K562 (cell line): ENCODE measurements at regions not wholly inside any gene's neighbourhood (a gene's known extent, or its start where the extent isn't known, plus 50 kb on each side); places are given as distances from the start of the nearest gene placed in this dataset.

Experiments used
- ATAC-seq: fragments of 200-7000 bp; cut with Tn5 transposase; 3 replicates; pipeline ENCODE4 v1.9.1; 2020; ENCODE audit warnings: moderate library complexity
- BruUV-seq: library from RNA; stranded (reverse); fragments of 400-500 nt; replicated peaks from 2 replicates; lab custom pipeline; 2021; lab: Mats Ljungman, UMichigan
- CTCF ChIA-PET: fragments of 300-600 bp; formaldehyde crosslinking; extraction: SDS; loops from one replicate; lab custom pipeline; 2021; ENCODE audit warnings: low intra/inter-chr PET ratio; lab: Yijun Ruan, JAX
- POLR2A ChIA-PET: fragments of 300-600, 350-650 bp; sonication (Branson Sonifier 250); formaldehyde crosslinking; extraction: SDS; loops from one replicate; lab custom pipeline; 2021; ENCODE audit warnings: antibody characterized with exemption, inconsistent platforms; lab: Yijun Ruan, JAX
- DNase-seq, 4 experiments: peaks; one replicate each; pipeline versions ENCODE4 v3.0.0 to v3.0.0-alpha.2; 2011 to 2018; ENCODE audit warnings: low spot score in 3 of 4, mixed read lengths in 3 of 4; ENCODE audit errors: extremely low read depth in 1 of 4
- FAIRE-seq: peaks from 2 replicates; lab custom pipeline; 2011; peaks lifted over from hg19 to GRCh38; lab: Jason Lieb, UNC
- H2AFZ ChIP-seq: 2 replicates; pipeline ENCODE4 v1.6.0; 2011; ENCODE audit warnings: low read depth, low read length, control low read depth, inconsistent platforms
- H3K27ac ChIP-seq: fragments of 200-600 bp; 3 replicates; pipeline ENCODE4 v1.8.0; 2011; ENCODE audit warnings: low read depth, mild to moderate bottlenecking, control low read depth, inconsistent platforms, low read length, moderate library complexity, mixed read lengths; ENCODE audit errors: extremely low read depth
- H3K27me3 ChIP-seq, 2 experiments: fragments of 300-600 bp in 1 of 2; 2 replicates in 1 of 2; 3 replicates in 1 of 2; pipeline versions ENCODE4 v1.6.0 to v1.8.0; 2011; ENCODE audit warnings: inconsistent platforms in 2 of 2, low read length in 2 of 2, mild to moderate bottlenecking in 1 of 2, mixed read lengths in 1 of 2, moderate library complexity in 1 of 2; ENCODE audit not compliant: control insufficient read depth in 2 of 2, insufficient read depth in 2 of 2
- H3K36me3 ChIP-seq: fragments of 300-600 bp; 3 replicates; pipeline ENCODE4 v1.8.0; 2011; ENCODE audit warnings: mild to moderate bottlenecking, low read length, inconsistent platforms; ENCODE audit not compliant: control insufficient read depth, insufficient read depth
- H3K4me1 ChIP-seq, 2 experiments: fragments of 200-600 bp in 1 of 2; replicated peaks in 1 of 2; 2 replicates in 1 of 2; 3 replicates in 1 of 2; pipeline versions ENCODE4 v1.5.1 to v1.8.0; 2011; ENCODE audit warnings: inconsistent platforms in 2 of 2, low read length in 2 of 2, mild to moderate bottlenecking in 1 of 2, mixed read lengths in 1 of 2, moderate library complexity in 1 of 2; ENCODE audit not compliant: control insufficient read depth in 2 of 2, insufficient read depth in 2 of 2
- H3K4me2 ChIP-seq: 2 replicates; pipeline ENCODE4 v1.6.1; 2011; ENCODE audit warnings: low read length, control low read depth, inconsistent platforms, mixed read lengths; ENCODE audit not compliant: insufficient read depth
- H3K4me3 ChIP-seq: fragments of 200-600 bp; sonication (generic), shearing (Covaris generic); 2 replicates; pipeline ENCODE4 v1.5.1; 2016; ENCODE audit warnings: control low read depth, inconsistent platforms
- H3K79me2 ChIP-seq: fragments of 200-600 bp; 3 replicates; pipeline ENCODE4 v1.8.0; 2011; ENCODE audit warnings: low read length, inconsistent platforms; ENCODE audit not compliant: control insufficient read depth, insufficient read depth
- H3K9ac ChIP-seq, 2 experiments: 2 replicates each; pipeline versions ENCODE4 v1.6.0 to v1.6.1; 2011; ENCODE audit warnings: low read depth in 2 of 2, low read length in 2 of 2, control low read depth in 1 of 2, inconsistent platforms in 1 of 2, mild to moderate bottlenecking in 1 of 2, mixed read lengths in 1 of 2; ENCODE audit not compliant: insufficient read depth in 1 of 2
- H3K9me1 ChIP-seq: one replicate; pipeline ENCODE4 v1.6.0; 2011; ENCODE audit warnings: inconsistent platforms, mild to moderate bottlenecking, low read length, moderate library complexity; ENCODE audit not compliant: control insufficient read depth, insufficient read depth
- H3K9me3 ChIP-seq: replicated peaks from 2 replicates; pipeline ENCODE4 v1.5.1; 2011; ENCODE audit warnings: low read depth, low read length, inconsistent platforms; ENCODE audit not compliant: control insufficient read depth, insufficient read depth
- H4K20me1 ChIP-seq: replicated peaks from 2 replicates; pipeline ENCODE4 v1.6.1; 2011; ENCODE audit warnings: low read length, inconsistent platforms, mixed read lengths; ENCODE audit not compliant: control insufficient read depth, insufficient read depth
- EHMT2 ChIP-seq: fragments of 450-650 bp; IDR thresholded peaks from 2 replicates; pipeline ENCODE4 v1.6.1; 2018; ENCODE audit warnings: antibody characterized with exemption
- HNRNPLL ChIP-seq: fragments of 200-400 bp; formaldehyde crosslinking; IDR thresholded peaks from 2 replicates; pipeline ENCODE4 v1.6.1; 2017; ENCODE audit warnings: low read length, low read depth, mild to moderate bottlenecking; ENCODE audit not compliant: poor library complexity, severe bottlenecking
- KLF6 ChIP-seq: fragments of 250-450 bp; sonication (Bioruptor Pico); IDR thresholded peaks from 2 replicates; pipeline ENCODE4 v1.4.0; 2020; ENCODE audit warnings: mild to moderate bottlenecking, moderate library complexity, borderline replicate concordance
- RBM15 ChIP-seq: fragments of 200-400 bp; formaldehyde crosslinking; IDR thresholded peaks from 2 replicates; pipeline ENCODE4 v1.6.1; 2018; ENCODE audit warnings: mild to moderate bottlenecking, low read length, moderate library complexity; ENCODE audit not compliant: insufficient read depth
- RBM25 ChIP-seq: fragments of 200-400 bp; formaldehyde crosslinking; IDR thresholded peaks from 2 replicates; pipeline ENCODE4 v1.6.1; 2018; ENCODE audit warnings: low read length, low read depth, moderate library complexity; ENCODE audit not compliant: severe bottlenecking
- SREBF2 ChIP-seq: sonication (generic); formaldehyde crosslinking; IDR thresholded peaks from 2 replicates; pipeline ENCODE4 v1.4.0; 2020; ENCODE audit warnings: mild to moderate bottlenecking, missing genetic modification reagents
- SRSF1 ChIP-seq: fragments of 200-400 bp; formaldehyde crosslinking; IDR thresholded peaks from 2 replicates; pipeline ENCODE4 v1.6.1; 2017; ENCODE audit warnings: mild to moderate bottlenecking, low read depth, low read length, moderate library complexity
- TCFL5 ChIP-seq: fragments of 250-450 bp; sonication (Bioruptor Pico); conservative IDR thresholded peaks from 2 replicates; pipeline ENCODE4 v1.6.1; 2021; ENCODE audit warnings: mild to moderate bottlenecking, moderate library complexity, matching md5 sums
- ZKSCAN1 ChIP-seq: fragments of 150-350 bp; IDR thresholded peaks from 2 replicates; pipeline ENCODE4 v1.6.1; 2016; ENCODE audit warnings: low read depth, low read length
- ZNF232 ChIP-seq: sonication (generic); formaldehyde crosslinking; IDR thresholded peaks from 2 replicates; pipeline ENCODE4 v1.8.0; 2022; ENCODE audit warnings: mild to moderate bottlenecking, missing genetic modification reagents
- ZNF282 ChIP-seq: sonication (generic); formaldehyde crosslinking; IDR thresholded peaks from 2 replicates; pipeline ENCODE4 v1.8.1; 2023; ENCODE audit warnings: missing genetic modification reagents
- ZSCAN29 ChIP-seq: fragments of 450-650 bp; IDR thresholded peaks from 2 replicates; pipeline ENCODE4 v1.6.1; 2017
- WGBS: fragments of 100-300 bp; shearing (Covaris generic); methylation state at CpG from one replicate; pipeline ENCODE4 v1.1.6; 2016; ENCODE audit warnings: low coverage, mixed read lengths; ENCODE audit not compliant: insufficient coverage; ENCODE audit errors: missing lambda C conversion rate; 5-methylcytosine and 5-hydroxymethylcytosine counted together
- in situ Hi-C: fragments of 300-500 bp; cut with MboI; formaldehyde crosslinking; loops from 4 replicates; pipeline ENCODE4 v1.15.0; 2018; ENCODE audit warnings: inconsistent platforms, mixed read lengths
- intact Hi-C: fragments of 100-400 bp; cut with micrococcal nuclease; formaldehyde crosslinking; loops from 2 replicates; pipeline ENCODE4 v1.14.2; 2022
- TF ChIP-seq, protein P1 (sequence below): fragments of 250-450 bp; sonication (Bioruptor Pico); IDR thresholded peaks from 2 replicates; pipeline ENCODE4 v1.8.0; 2021; ENCODE audit warnings: moderate library complexity, mild to moderate bottlenecking, inconsistent platforms
- TF ChIP-seq, protein P2 (sequence below): fragments of 450-650 bp; IDR thresholded peaks from 2 replicates; pipeline ENCODE4 v1.6.1; 2016; ENCODE audit warnings: mild to moderate bottlenecking

DNA sequence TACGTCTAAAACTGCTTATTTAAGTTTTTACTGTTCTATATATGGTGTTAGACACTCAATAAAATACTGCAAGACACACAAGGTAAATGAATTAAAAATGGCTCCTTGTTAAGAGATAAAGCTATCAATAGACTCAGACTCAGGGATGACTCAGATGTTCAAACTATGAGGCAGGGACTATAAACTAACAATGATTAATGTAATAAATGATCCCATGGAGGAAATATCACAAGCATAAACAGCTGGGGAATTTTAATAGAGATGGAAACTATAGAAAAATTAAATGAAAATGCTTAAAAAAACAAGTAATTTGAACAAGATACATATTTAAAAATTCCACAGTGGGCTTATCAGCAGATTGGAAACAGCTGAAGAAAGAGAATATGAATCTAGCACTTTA is 650.8 kb downstream of the DCDC2C start:
- TF ChIP-seq, protein P1, sequence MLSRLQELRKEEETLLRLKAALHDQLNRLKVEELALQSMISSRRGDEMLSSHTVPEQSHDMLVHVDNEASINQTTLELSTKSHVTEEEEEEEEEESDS (CRISPR knock-in tag), result no peak
- TF ChIP-seq EHMT2 (no peak), TCFL5 (CRISPR knock-in tag) (no peak), RBM15 (no peak), ZNF282 (CRISPR knock-in tag) (no peak), ZKSCAN1 (no peak), ZNF232 (CRISPR knock-in tag) (no peak), KLF6 (CRISPR knock-in tag) (no peak), ZSCAN29 (no peak), HNRNPLL (no peak), RBM25 (no peak), SREBF2 (CRISPR knock-in tag) (no peak), SRSF1 (no peak)
- TF ChIP-seq, protein P2, sequence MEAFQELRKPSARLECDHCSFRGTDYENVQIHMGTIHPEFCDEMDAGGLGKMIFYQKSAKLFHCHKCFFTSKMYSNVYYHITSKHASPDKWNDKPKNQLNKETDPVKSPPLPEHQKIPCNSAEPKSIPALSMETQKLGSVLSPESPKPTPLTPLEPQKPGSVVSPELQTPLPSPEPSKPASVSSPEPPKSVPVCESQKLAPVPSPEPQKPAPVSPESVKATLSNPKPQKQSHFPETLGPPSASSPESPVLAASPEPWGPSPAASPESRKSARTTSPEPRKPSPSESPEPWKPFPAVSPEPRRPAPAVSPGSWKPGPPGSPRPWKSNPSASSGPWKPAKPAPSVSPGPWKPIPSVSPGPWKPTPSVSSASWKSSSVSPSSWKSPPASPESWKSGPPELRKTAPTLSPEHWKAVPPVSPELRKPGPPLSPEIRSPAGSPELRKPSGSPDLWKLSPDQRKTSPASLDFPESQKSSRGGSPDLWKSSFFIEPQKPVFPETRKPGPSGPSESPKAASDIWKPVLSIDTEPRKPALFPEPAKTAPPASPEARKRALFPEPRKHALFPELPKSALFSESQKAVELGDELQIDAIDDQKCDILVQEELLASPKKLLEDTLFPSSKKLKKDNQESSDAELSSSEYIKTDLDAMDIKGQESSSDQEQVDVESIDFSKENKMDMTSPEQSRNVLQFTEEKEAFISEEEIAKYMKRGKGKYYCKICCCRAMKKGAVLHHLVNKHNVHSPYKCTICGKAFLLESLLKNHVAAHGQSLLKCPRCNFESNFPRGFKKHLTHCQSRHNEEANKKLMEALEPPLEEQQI, result no peak
- in situ Hi-C loops (no loop called here), intact Hi-C loops (no loop called here)
- no peak overlapping the region for H2AFZ ChIP-seq
- no TSS peak for BruUV-seq
- H3K9ac ChIP-seq, result no peak overlapping the region
- no peaks in the 10 kb centered on the region for H3K27me3 ChIP-seq
- no peak for DNase-seq
- H3K79me2 ChIP-seq, result no peaks in the 10 kb centered on the region
- H3K9me3 ChIP-seq, result no peaks in the 10 kb centered on the region; the same call in 1 of the 2 replicates
- no peaks in the 10 kb centered on the region for H3K36me3 ChIP-seq
- POLR2A ChIA-PET, result no interaction called here
- no peaks in the 10 kb centered on the region for H3K9me1 ChIP-seq
- H4K20me1 ChIP-seq, result no peaks in the 10 kb centered on the region
- no peak overlapping the region for H3K4me3 ChIP-seq
- no peak overlapping the region for H3K27ac ChIP-seq
- CTCF ChIA-PET, result no interaction called here
- FAIRE-seq, result no peak
- no peaks in the 10 kb centered on the region for H3K4me1 ChIP-seq
- no peak for ATAC-seq
- WGBS, result 0% methylated on average over 1 of the region's 1 CpG
- H3K4me2 ChIP-seq, result no peak overlapping the region
